Aorta (tissue), 5 donors: ENCODE measurements at regions not wholly inside any gene's neighbourhood (a gene's known extent, or its start where the extent isn't known, plus 50 kb on each side); places are given as distances from the start of the nearest gene placed in this dataset.

Source experiments
- ATAC-seq: fragments of 200-7000 bp; cut with Tn5 transposase; one replicate; pipeline ENCODE4 v1.9.1; 2022; ENCODE audit warnings: moderate library complexity; ENCODE audit not compliant: low FRiP score
- DNase-seq, 2 donors: peaks; one replicate each; pipeline ENCODE4 v3.0.0-alpha.2; 2020
- H3K27ac ChIP-seq, 2 donors: one replicate each; pipeline ENCODE4 v1.5.1; 2013; ENCODE audit warnings: low read length in 2 of 2, mild to moderate bottlenecking in 2 of 2, moderate library complexity in 2 of 2, control low read depth in 1 of 2, inconsistent platforms in 1 of 2, low read depth in 1 of 2
- H3K27me3 ChIP-seq, 2 donors: one replicate each; pipeline ENCODE4 v1.6.1; 2013; ENCODE audit warnings: control low read depth in 1 of 2, low read length in 1 of 2, mild to moderate bottlenecking in 1 of 2, moderate library complexity in 1 of 2; ENCODE audit not compliant: insufficient read depth in 2 of 2, control insufficient read depth in 1 of 2
- H3K36me3 ChIP-seq, 2 donors: one replicate each; pipeline ENCODE4 v1.6.1; 2013; ENCODE audit warnings: control low read depth in 1 of 2, low read length in 1 of 2, mild to moderate bottlenecking in 1 of 2; ENCODE audit not compliant: insufficient read depth in 2 of 2, control insufficient read depth in 1 of 2
- H3K4me1 ChIP-seq, 2 donors: one replicate each; pipeline ENCODE4 v1.6.1; 2013; ENCODE audit warnings: low read length in 2 of 2, control low read depth in 1 of 2, mild to moderate bottlenecking in 1 of 2, moderate library complexity in 1 of 2; ENCODE audit not compliant: insufficient read depth in 2 of 2, control insufficient read depth in 1 of 2
- H3K4me3 ChIP-seq, 2 donors: one replicate each; pipeline ENCODE4 v1.5.1; 2013; ENCODE audit warnings: low read length in 2 of 2, control low read depth in 1 of 2, mild to moderate bottlenecking in 1 of 2
- H3K9me3 ChIP-seq: one replicate; pipeline ENCODE4 v1.6.1; 2013; ENCODE audit warnings: mild to moderate bottlenecking, low read length; ENCODE audit not compliant: control insufficient read depth
- WGBS, 2 donors: extraction: QIAGEN DNeasy Blood & Tissue Kit; methylation state at CpG; one replicate each; pipeline ENCODE4 v1.1.7; 2013; 5-methylcytosine and 5-hydroxymethylcytosine counted together
- intact Hi-C, 2 donors: fragments of 100-400 bp; cut with DNase I; formaldehyde crosslinking; loops; one replicate each; pipeline versions ENCODE4 v1.14.2 to v1.15.0; 2022
- donor health status: healthy with polysubstance abuse.
- donor health status: Bipolar disorder and iron deficiency.
- donor health status: DM: no; HTN: no; CAD: no.
- donor health status: DM: no; HTN: no; CAD: no.
- donor health status: DM: yes; HTN: yes; CAD: no.

- Histone ChIP-seq H3K4me3 (no peak overlapping the region), H3K27ac (no peak overlapping the region), H3K27me3 (no peaks in the 10 kb centered on the region), H3K9me3 (no peaks in the 10 kb centered on the region), H3K4me1 (no peaks in the 10 kb centered on the region), H3K36me3 (no peaks in the 10 kb centered on the region)
- DNase-seq (no peak), ATAC-seq (no peak)
- WGBS, 2 donors, result 3 to 10% methylated on average over 1 of the region's 1 CpG
- intact Hi-C loops, result no loop called here
Measured at GRCh38 chr14:26744903-26745302, 147.1 kb upstream of the NOVA1 start.

DNA sequence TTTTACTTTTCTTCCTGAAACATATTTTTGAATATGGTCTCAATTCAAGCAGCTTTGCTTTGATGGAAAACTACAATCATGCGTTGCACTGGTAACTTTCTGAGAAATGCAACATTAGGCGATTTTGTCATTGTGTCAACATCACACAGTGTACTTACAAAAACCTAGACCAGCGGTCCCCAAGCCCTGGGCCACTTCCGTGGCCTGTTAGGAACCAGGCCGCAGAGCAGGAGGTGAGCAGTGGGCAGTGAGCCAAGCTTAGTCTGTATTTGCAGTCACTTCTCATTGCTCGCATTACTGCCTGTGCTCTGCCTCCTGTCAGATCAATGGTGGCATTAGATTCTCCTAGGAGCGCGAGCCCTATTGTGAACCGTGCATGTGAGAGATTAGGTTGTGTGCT lies 163.7 kb upstream of the NOVA1 start:
- Histone ChIP-seq H3K27ac (no peak overlapping the region), H3K9me3 (no peaks in the 10 kb centered on the region), H3K4me3 (no peak overlapping the region), H3K27me3 (no peaks in the 10 kb centered on the region), H3K4me1 (no peaks in the 10 kb centered on the region), H3K36me3 (no peaks in the 10 kb centered on the region)
- intact Hi-C loops, result no loop called here
- peak in 1 of 2 donors; percentile 43 for DNase-seq
- ATAC-seq, result no peak
- 67 to 72% methylated on average over 9 of the region's 9 CpGs for WGBS, 2 donors

- ATAC-seq (no peak), DNase-seq (no peak)
- Histone ChIP-seq H3K27ac (no peak overlapping the region), H3K4me1 (no peaks in the 10 kb centered on the region), H3K27me3 (no peaks in the 10 kb centered on the region), H3K4me3 (no peak overlapping the region), H3K36me3 (no peaks in the 10 kb centered on the region), H3K9me3 (no peaks in the 10 kb centered on the region)
- intact Hi-C loops, result no loop called here
Measured at GRCh38 chr14:26765301-26765700, 167.5 kb upstream of the NOVA1 start.

GRCh38 chr14:26765768-26766520 lies 168.1 kb upstream of the NOVA1 start:
- DNase-seq (peak in 1 of 2 donors; percentile 46), ATAC-seq (peak; percentile 36)
- Histone ChIP-seq H3K27ac (no peak overlapping the region), H3K4me1 (no peaks in the 10 kb centered on the region), H3K27me3 (no peaks in the 10 kb centered on the region), H3K9me3 (no peaks in the 10 kb centered on the region), H3K4me3 (no peak overlapping the region), H3K36me3 (no peaks in the 10 kb centered on the region)
- intact Hi-C loops, result no loop called here
- WGBS, 2 donors, result 37 to 42% methylated on average over 2 of the region's 2 CpGs

DNA sequence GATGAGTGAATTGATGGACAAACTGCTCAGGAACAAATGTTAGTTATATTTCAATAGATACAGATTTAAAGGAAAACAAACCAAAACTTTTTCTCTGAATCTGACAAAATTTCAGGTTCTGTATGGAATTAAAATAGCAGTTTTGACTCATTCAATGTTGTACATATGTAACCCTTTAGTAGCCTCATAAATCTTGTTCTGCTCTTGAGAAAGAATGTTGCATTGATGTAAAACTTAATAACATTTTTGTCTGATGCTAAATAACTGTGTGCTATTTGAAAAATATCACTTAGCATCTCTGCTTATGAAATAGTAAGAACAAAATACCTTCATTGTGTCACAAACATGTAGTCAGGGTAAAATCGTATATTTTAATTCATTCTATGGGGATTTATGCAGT lies 168.9 kb upstream of the NOVA1 start:
- Histone ChIP-seq H3K27ac (no peak overlapping the region), H3K9me3 (no peaks in the 10 kb centered on the region), H3K27me3 (no peaks in the 10 kb centered on the region), H3K36me3 (no peaks in the 10 kb centered on the region), H3K4me1 (no peaks in the 10 kb centered on the region), H3K4me3 (no peak overlapping the region)
- intact Hi-C loops, result no loop called here
- ATAC-seq (no peak), DNase-seq (no peak)
- 72 to 77% methylated on average over 1 of the region's 1 CpG for WGBS, 2 donors

DNA sequence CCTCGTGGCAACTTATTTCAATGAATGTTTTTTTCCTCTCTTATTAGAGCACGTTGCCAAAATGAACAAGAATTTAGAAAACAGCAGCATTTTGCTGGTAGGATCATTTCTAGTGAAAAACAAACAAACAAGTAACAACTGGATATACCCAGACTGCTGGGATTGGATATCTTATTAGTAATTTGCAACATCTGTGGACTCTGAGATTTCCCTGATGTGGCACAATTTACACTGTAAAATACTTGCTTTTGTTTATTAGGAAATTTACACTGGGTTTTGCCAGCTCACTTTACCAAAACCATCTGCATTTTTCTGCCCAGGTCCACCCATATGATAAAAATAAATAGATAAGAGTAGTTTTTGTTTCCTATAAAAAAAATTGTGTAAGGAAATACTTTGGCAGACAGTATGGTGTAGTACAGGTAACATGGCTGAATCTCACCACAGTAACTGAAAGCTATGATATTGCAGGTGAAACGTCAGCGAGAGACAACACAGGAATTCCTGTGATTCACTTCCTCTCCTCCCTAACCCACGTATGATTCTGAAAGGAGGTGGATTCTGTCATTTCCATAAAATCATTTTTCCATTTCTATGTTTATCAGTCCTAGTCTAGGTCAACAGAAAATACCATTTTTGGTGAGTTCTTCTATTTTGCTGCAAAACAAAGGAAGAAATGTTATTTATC lies 176.2 kb upstream of the NOVA1 start:
- no peak for ATAC-seq
- 62 to 63% methylated on average over 5 of the region's 5 CpGs for WGBS, 2 donors
- Histone ChIP-seq H3K36me3 (no peaks in the 10 kb centered on the region), H3K9me3 (no peaks in the 10 kb centered on the region), H3K27me3 (no peaks in the 10 kb centered on the region), H3K27ac (no peak overlapping the region), H3K4me1 (no peaks in the 10 kb centered on the region), H3K4me3 (no peak overlapping the region)
- no peak for DNase-seq
- intact Hi-C loops, result no loop called here

DNA sequence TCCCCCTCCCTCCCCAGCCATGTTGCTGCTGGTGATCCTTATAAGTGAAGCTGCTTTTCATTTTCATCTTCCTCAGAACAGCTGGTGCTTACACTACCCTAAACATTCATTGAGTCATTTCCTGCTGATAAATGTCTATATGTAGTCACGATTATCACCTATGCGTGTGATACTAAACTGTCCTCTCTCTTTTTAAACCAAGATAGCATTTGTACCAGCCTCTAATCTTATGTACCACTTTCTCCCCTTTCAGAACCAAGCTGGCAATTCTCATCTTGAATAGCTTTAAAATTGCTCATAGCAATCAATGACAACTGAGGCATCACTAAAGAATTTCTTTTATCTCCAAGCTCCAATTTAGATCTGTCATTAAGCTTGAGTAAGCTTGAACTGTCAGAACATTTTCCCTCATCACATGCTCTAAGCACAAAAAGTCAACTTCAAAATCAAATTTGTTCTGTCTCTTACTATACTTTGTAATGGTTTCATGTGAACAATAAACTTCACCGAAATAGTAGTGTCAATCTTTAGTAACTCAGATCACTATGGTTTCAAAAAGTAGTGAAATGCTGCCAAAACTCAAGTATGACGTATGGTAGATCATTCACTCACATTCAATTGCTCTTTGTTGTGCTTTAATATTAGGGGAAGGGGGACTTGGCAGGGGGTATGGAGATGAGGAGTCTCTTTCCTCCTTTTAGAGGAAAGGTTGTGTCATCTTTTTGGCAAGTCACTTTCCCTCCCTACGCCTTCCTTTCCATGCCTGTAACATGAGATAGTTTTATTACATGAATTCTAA lies 178.1 kb upstream of the NOVA1 start:
- Histone ChIP-seq H3K27me3 (no peaks in the 10 kb centered on the region), H3K36me3 (no peaks in the 10 kb centered on the region), H3K9me3 (no peaks in the 10 kb centered on the region), H3K4me1 (no peaks in the 10 kb centered on the region), H3K27ac (no peak overlapping the region), H3K4me3 (no peak overlapping the region)
- intact Hi-C loops, result no loop called here
- ATAC-seq (no peak), DNase-seq (no peak)
- 53 to 58% methylated on average over 5 of the region's 5 CpGs for WGBS, 2 donors

GRCh38 chr14:26791117-26791806 lies 193.4 kb upstream of the NOVA1 start:
- intact Hi-C loops, result no loop called here
- Histone ChIP-seq H3K4me3 (no peak overlapping the region), H3K4me1 (no peaks in the 10 kb centered on the region), H3K27ac (no peak overlapping the region), H3K36me3 (no peaks in the 10 kb centered on the region), H3K9me3 (peaks cover 2% of the 10 kb centered on the region), H3K27me3 (no peaks in the 10 kb centered on the region)
- DNase-seq (no peak), ATAC-seq (no peak)
- WGBS, 2 donors, result 56 to 58% methylated on average over 4 of the region's 4 CpGs
